ENCODE measurements at regions not wholly inside any gene's neighbourhood (a gene's known extent, or its start where the extent isn't known, plus 50 kb on each side); places are given as distances from the start of the nearest gene placed in this dataset.

DNA sequence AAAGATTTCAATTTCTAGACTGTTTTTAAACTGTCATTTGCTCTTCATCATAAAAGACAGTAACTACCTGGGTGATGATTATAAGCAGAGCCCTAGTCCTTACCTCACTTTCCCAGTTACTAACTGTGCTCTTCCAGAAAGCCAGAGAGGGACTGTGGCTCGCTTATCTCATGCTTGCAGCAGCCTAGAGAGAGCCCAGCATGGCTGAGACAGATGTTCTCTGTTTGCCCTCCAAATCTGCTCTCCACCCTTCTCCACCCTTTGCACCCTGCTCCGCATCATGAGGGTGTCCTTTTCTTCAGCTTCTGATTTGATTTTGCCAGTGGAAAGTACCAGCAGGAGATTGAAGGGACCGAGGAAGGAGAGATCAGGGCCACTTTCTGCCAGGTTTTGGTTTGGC is 61.2 kb upstream of the SELENOP start (continued):
- TF ChIP-seq ZNF449 (CRISPR knock-in tag; IDR thresholded peaks at IDR 0.05): peak; percentile 58; the same call in 1 of the 2 replicates
- TF ChIP-seq GATA2 (CRISPR knock-in tag; IDR thresholded peaks at IDR 0.05): peak; percentile 82
- TF ChIP-seq HDAC1 (IDR thresholded peaks at IDR 0.05): peak; percentile 10 to 81; a peak in 2 of 4 replicates
- TF ChIP-seq, protein P1, sequence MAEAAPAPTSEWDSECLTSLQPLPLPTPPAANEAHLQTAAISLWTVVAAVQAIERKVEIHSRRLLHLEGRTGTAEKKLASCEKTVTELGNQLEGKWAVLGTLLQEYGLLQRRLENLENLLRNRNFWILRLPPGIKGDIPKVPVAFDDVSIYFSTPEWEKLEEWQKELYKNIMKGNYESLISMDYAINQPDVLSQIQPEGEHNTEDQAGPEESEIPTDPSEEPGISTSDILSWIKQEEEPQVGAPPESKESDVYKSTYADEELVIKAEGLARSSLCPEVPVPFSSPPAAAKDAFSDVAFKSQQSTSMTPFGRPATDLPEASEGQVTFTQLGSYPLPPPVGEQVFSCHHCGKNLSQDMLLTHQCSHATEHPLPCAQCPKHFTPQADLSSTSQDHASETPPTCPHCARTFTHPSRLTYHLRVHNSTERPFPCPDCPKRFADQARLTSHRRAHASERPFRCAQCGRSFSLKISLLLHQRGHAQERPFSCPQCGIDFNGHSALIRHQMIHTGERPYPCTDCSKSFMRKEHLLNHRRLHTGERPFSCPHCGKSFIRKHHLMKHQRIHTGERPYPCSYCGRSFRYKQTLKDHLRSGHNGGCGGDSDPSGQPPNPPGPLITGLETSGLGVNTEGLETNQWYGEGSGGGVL (CRISPR knock-in tag; IDR thresholded peaks at IDR 0.05): no peak
- TF ChIP-seq ASH1L (IDR thresholded peaks at IDR 0.05; ENCODE audit: borderline replicate concordance, low read depth, partially characterized antibody): no peak
- peak; percentile 50 for TF ChIP-seq BHLHE40 (IDR thresholded peaks at IDR 0.05; ENCODE audit: low read length)
- TF ChIP-seq ETV1 (tag; conservative IDR thresholded peaks at IDR 0.05; ENCODE audit: low read depth): 0 out of 2 replicates have a peak, but pooled peaks have one; percentile 20
- TF ChIP-seq, protein P2, sequence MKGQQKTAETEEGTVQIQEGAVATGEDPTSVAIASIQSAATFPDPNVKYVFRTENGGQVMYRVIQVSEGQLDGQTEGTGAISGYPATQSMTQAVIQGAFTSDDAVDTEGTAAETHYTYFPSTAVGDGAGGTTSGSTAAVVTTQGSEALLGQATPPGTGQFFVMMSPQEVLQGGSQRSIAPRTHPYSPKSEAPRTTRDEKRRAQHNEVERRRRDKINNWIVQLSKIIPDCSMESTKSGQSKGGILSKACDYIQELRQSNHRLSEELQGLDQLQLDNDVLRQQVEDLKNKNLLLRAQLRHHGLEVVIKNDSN (CRISPR knock-in tag; IDR thresholded peaks at IDR 0.05): no peak
- peak; percentile 75 for TF ChIP-seq BCOR (IDR thresholded peaks at IDR 0.05)
- 0 out of 2 replicates have a peak, but pooled peaks have one; percentile 27 for TF ChIP-seq MITF (IDR thresholded peaks at IDR 0.05)
- TF ChIP-seq ZNF77 (CRISPR knock-in tag; IDR thresholded peaks at IDR 0.05): no peak
- TF ChIP-seq SMARCC2 (IDR thresholded peaks at IDR 0.05; ENCODE audit: low read depth): peak; percentile 67; the same call in 1 of the 2 replicates
- peak in 1 of 2 experiments; percentile 26; a peak in 2 of 4 replicates for TF ChIP-seq RAD21 (CRISPR knock-in tag; conservative IDR thresholded peaks at IDR 0.05 in 1 of 2, IDR thresholded peaks at IDR 0.05 in 1 of 2)
- TF ChIP-seq PHB2 (IDR thresholded peaks at IDR 0.05; ENCODE audit: low read depth): peak; percentile 78
- peak; percentile 61; the same call in 1 of the 2 replicates for TF ChIP-seq CHAMP1 (IDR thresholded peaks at IDR 0.05)
- TF ChIP-seq, protein P3, sequence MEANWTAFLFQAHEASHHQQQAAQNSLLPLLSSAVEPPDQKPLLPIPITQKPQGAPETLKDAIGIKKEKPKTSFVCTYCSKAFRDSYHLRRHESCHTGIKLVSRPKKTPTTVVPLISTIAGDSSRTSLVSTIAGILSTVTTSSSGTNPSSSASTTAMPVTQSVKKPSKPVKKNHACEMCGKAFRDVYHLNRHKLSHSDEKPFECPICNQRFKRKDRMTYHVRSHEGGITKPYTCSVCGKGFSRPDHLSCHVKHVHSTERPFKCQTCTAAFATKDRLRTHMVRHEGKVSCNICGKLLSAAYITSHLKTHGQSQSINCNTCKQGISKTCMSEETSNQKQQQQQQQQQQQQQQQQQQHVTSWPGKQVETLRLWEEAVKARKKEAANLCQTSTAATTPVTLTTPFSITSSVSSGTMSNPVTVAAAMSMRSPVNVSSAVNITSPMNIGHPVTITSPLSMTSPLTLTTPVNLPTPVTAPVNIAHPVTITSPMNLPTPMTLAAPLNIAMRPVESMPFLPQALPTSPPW (CRISPR knock-in tag; IDR thresholded peaks at IDR 0.05): peak; percentile 35; the same call in 1 of the 2 replicates
- TF ChIP-seq PHF20 (IDR thresholded peaks at IDR 0.05; ENCODE audit: partially characterized antibody): no peak
- no peak for TF ChIP-seq IFI16 (CRISPR knock-in tag; IDR thresholded peaks at IDR 0.05)
- TF ChIP-seq RBFOX2 (IDR thresholded peaks at IDR 0.05; ENCODE audit: low read depth, low read length): no peak
- no peak for TF ChIP-seq HNRNPL (IDR thresholded peaks at IDR 0.05; ENCODE audit: low read depth, low read length)

All from K562 (cell line).